HG03565 (cell line): ENCODE measurements at regions not wholly inside any gene's neighbourhood (a gene's known extent, or its start where the extent isn't known, plus 50 kb on each side); places are given as distances from the start of the nearest gene placed in this dataset.
"Not testable (repeated sequence)": the region's sequence is repeated elsewhere in the genome, so short reads cannot be mapped to it uniquely, and the experiment has no call there.

Experiments
- ATAC-seq: cut with Tn5 transposase; IDR thresholded peaks from one replicate; pipeline ENCODE4 v1.9.1; 2021; ENCODE audit warnings: mild to moderate bottlenecking, moderate library complexity; ENCODE audit not compliant: unreplicated experiment

GRCh38 chr3:72660270-72661114, 187.8 kb downstream of the SHQ1 start:
- no peak for ATAC-seq

GRCh38 chr3:72659596-72659995, 188.6 kb downstream of the SHQ1 start:
- no peak for ATAC-seq

GRCh38 chr3:72659188-72659587, 189.1 kb downstream of the SHQ1 start:
- no peak for ATAC-seq

GRCh38 chr3:72658466-72659100, 189.7 kb downstream of the SHQ1 start:
- ATAC-seq, result no peak

- no peak for ATAC-seq
Measured at GRCh38 chr3:72657666-72658065, 190.6 kb downstream of the SHQ1 start.

- ATAC-seq, result no peak
Measured at GRCh38 chr3:72655723-72656122, 192.5 kb downstream of the SHQ1 start.

GRCh38 chr3:72655131-72655551, 193.1 kb downstream of the SHQ1 start:
- no peak for ATAC-seq

GRCh38 chr3:72652395-72652794, 195.8 kb downstream of the SHQ1 start:
- no peak for ATAC-seq

GRCh38 chr3:72651498-72651897, 196.7 kb downstream of the SHQ1 start:
- no peak for ATAC-seq

GRCh38 chr3:72646263-72646662, 202.0 kb downstream of the SHQ1 start:
- no peak for ATAC-seq

GRCh38 chr3:72643635-72644034, 204.6 kb downstream of the SHQ1 start:
- not testable (repeated sequence) for ATAC-seq

- no peak for ATAC-seq
Measured at GRCh38 chr3:72641684-72642083, 206.6 kb downstream of the SHQ1 start.

GRCh38 chr3:72641072-72641471, 207.2 kb downstream of the SHQ1 start:
- no peak for ATAC-seq

- ATAC-seq, result no peak
Measured at GRCh38 chr3:72636969-72637597, 211.2 kb downstream of the SHQ1 start.

GRCh38 chr3:72635551-72635950, 212.7 kb downstream of the SHQ1 start:
- ATAC-seq, result no peak

GRCh38 chr3:72634128-72634527, 214.1 kb downstream of the SHQ1 start:
- ATAC-seq, result peak; percentile 61

GRCh38 chr3:72633534-72633933, 214.7 kb downstream of the SHQ1 start:
- no peak for ATAC-seq

- no peak for ATAC-seq
Measured at GRCh38 chr3:72633121-72633520, 215.1 kb downstream of the SHQ1 start.

GRCh38 chr3:72632129-72632528, 216.1 kb downstream of the SHQ1 start:
- no peak for ATAC-seq

- ATAC-seq, result no peak
Measured at GRCh38 chr3:72630969-72631344, 217.3 kb downstream of the SHQ1 start.

- no peak for ATAC-seq
Measured at GRCh38 chr3:72630327-72630968, 217.8 kb downstream of the SHQ1 start.
